Nucleus accumbens (tissue), 56 donors: ENCODE measurements at regions not wholly inside any gene's neighbourhood (a gene's known extent, or its start where the extent isn't known, plus 50 kb on each side); places are given as distances from the start of the nearest gene placed in this dataset.
"Not testable (repeated sequence)": the region's sequence is repeated elsewhere in the genome, so short reads cannot be mapped to it uniquely, and the experiment has no call there.

Source experiments
- DNase-seq, 56 donors: peaks; one replicate each; lab custom pipeline; 2025; lab: John Stamatoyannopoulos, UW

- no peak for DNase-seq
These were observed 53.1 kb downstream of the GGTLC2 start for GRCh38 chr22:22697377-22698117.

DNA sequence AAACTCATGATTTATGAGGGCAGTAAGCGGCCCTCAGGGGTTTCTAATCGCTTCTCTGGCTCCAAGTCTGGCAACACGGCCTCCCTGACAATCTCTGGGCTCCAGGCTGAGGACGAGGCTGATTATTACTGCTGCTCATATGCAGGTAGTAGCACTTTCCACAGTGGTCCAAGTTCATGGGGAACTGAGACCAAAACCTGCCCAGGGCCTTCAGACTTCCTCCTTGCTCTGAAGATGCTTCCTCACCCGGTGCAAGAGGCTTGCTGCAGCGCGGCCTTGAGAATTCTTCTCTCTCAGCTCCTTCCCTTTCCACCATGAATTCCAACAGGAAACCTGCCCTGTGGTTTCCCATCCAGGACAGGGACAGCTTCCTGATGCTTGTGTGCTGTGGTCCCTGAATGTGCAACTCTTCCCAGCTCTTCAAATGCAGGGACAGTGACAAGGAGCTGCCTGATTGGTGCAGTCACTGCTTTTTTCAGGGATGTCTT is 53.9 kb downstream of the GGTLC2 start:
- DNase-seq, result no peak

- DNase-seq, result no peak
These were observed 56.2 kb downstream of the GGTLC2 start for GRCh38 chr22:22700631-22701030.

DNA sequence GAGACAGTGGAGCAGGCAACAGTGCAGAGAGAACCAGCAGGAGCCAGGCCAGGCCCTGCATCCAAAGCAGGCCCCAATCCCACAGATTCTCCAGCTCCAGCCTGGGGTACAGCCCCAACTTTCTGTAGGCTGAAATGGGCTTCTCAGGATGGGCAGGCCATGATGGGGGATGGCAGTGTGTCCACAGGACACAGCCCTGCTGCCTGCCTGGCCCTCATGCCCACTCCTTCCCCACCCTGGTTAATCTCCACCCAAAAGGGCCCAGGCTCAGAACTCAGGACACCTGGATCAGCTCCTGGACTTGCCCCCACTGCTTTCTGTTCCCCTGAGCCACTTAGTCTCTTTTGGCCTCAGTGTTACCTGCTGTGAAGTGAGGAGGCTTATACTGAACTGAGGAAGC is 57.1 kb downstream of the GGTLC2 start:
- not testable (repeated sequence) for DNase-seq

DNA sequence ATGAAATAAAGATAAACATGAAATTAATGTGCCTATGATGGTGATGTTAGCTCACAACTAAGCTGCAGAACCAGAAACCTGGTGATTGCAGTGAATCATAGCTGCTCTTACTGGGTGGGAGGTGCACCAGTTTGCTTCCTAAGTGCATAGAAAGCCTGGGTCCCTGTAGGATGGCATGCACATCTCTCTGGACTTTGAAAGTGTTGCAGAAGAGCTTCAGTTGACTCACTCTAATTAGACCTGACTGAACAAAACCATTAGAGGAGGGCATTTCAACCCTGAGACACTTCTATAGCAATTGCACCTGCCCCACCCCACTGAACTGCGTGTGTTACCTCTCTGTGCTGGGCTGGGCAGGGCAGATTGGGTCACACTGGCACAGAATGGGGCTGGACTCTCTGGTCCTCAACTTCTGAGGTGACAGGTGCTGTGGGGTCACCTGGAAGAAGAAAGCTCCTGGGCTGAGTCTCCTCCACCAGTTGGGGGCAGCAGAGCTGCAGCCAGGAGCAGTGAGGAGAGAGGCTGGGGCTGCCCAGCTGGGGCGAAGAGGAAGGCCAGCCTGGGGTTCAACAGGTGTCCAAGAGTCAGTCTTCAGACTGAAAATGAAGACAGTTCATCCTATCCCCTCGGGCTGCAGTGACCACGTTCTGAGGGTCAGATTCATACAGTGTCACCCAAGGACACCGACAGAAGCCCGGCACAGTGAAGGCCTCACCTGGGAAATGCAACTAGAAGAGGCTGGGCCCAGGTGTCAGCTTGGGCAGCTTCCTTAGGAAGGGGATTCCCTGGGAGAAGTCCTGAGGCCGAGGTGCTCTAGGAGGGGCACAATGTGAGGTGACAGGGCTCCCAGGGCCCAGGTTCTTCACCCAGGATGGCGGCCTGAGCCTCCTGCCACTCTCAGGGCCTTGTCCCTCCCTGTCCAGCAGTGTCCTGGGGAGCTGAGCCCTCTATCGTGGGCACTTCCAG is 58.1 kb downstream of the GGTLC2 start:
- DNase-seq, result peak in 1 of 56 donors; percentile 10

DNA sequence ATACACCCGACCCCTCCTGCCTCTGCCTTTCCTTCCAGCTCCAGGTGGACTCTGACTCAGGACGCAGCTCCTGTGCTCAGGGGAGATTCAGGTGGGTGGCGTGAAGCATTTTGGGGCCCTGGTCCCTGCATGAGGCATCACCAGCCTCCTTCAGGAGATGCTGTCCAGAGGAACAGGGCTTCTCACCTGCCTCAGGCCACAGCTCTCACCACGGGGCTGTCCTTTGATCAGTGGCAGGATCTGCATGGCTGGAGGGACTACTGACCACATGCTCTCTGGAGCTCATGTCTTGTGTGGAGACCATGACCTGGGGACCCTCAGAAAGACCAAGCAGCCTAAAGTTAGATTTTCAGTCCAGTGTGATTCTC is 58.8 kb downstream of the GGTLC2 start:
- no peak for DNase-seq

GRCh38 chr22:22703715-22704114 is 59.3 kb downstream of the GGTLC2 start:
- no peak for DNase-seq

DNA sequence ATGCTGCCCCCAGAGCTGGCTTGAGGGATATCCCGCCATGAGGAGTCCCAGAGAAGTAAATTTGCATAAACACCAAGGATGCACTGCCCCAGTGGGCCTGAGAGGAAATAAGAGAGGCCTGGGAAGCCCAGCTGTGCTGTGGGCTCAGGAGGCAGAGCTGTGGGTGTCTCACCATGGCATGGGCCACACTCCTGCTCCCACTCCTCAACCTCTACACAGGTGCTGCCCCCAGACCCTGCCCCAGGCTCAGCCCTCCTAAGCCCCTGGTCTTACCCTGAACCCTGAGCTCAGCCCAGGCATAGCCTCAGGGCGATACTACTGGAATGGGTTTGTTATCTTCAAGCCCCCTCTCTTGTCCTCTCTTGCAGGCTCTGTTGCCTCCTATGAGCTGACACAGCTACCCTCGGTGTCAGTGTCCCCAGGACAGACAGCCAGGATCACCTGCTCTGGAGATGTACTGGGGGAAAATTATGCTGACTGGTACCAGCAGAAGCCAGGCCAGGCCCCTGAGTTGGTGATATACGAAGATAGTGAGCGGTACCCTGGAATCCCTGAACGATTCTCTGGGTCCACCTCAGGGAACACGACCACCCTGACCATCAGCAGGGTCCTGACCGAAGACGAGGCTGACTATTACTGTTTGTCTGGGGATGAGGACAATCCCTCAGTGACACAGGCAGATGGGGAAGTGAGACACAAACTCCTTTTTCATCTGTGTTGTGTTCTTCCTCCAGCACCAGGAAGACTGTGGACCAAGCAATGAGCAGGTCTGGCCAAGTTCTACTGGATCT is 59.9 kb downstream of the GGTLC2 start:
- no peak for DNase-seq

DNA sequence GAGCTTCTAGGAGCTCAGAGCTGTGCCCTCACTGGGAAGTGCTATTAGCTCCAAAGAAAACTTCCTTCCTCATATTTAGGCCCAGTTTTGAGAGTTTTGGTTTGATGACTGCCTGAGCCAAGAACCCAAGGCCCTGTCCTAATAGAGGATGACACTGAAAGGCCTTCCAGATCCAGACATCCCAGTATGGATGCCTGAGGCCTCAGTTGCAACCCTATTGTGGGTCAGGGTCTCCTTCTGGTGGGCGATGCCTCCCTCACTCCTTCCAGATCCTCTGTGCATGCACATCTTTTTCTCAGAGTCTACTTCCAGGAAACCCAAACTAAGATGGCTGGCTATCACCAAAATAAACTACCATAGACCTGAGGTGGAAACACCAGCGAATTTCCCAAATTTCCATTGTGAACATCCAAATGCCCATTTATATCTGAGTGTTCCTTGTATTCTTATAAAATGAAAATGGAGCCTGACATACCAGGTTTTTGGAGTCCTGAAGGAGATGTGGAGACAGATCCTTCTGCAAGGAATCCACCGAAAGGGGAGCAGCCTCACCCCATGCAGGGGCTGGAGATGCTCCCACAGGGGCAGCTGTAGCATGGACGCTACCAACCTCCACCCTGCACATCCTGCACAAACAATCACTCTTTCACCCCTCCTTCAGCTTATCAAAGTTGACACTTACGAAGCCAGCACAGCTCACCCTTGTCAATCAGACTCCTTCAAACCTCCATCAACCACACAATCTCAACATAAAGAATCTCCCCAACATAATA is 61.1 kb downstream of the GGTLC2 start:
- no peak for DNase-seq

- no peak for DNase-seq
These were observed 62.0 kb downstream of the GGTLC2 start for GRCh38 chr22:22706253-22706915.

DNA sequence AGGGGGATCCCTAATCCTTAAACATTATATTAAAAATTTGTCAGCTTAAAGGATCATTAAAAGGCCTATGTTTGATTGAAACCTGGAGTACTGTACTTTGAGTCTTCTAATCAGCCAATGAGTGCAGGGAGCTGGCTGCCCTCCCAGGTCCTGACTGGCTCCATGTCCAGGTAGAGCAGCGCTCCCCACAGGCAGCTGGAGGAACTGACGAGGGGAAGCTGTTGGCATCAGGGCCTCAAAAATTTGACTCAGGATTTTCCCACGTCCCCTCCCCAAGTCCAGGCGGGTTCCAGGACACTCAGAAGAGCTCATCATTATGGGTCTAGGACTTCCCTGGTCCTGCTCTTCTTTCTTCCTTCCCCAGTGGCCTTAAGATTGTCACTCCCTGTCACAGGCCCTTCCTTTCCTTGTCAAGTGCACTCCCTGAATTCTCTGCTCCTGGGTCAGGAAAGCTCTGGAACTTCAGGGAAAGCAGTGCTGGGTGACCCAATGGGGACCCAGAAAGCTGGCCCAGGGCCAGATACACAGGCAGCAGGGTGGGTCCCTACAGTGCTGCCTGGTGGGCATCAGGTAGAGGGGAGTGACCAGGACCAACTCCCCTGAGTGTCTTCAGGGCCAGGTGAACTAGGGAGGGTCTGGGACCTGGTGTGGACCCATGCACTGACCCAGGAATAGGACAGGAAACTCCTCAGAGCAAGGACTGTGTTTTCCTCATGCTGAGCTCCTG is 65.5 kb downstream of the GGTLC2 start:
- DNase-seq, result no peak

GRCh38 chr22:22710719-22711531 is 66.5 kb downstream of the GGTLC2 start:
- peak in 28 of 56 donors; percentile 2 to 65 (median 19) for DNase-seq

- no peak for DNase-seq
These were observed 67.1 kb downstream of the GGTLC2 start for GRCh38 chr22:22711532-22711913.

GRCh38 chr22:22712092-22712658 is 67.8 kb downstream of the GGTLC2 start:
- DNase-seq, result no peak

DNA sequence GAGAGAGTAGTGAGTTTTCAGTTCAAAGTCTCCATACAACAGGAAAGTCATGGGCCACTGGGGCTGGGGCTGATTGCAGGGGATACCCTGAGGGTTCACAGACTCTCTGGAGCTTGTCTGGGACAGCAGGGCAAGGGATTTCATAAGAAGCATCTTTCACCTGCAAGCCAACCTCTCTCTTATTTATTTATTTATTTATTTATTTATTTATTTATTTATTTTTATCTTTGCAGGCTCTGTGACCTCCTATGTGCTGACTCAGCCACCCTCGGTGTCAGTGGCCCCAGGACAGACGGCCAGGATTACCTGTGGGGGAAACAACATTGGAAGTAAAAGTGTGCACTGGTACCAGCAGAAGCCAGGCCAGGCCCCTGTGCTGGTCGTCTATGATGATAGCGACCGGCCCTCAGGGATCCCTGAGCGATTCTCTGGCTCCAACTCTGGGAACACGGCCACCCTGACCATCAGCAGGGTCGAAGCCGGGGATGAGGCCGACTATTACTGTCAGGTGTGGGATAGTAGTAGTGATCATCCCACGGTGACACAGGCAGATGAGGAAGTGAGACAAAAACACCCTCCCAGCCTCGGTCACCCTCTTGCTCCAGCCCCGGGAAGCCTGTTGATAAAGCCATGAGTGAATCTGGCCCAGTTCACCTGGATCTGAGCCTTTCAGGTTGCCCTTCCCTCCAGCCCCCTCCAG is 68.4 kb downstream of the GGTLC2 start:
- DNase-seq, result no peak

DNA sequence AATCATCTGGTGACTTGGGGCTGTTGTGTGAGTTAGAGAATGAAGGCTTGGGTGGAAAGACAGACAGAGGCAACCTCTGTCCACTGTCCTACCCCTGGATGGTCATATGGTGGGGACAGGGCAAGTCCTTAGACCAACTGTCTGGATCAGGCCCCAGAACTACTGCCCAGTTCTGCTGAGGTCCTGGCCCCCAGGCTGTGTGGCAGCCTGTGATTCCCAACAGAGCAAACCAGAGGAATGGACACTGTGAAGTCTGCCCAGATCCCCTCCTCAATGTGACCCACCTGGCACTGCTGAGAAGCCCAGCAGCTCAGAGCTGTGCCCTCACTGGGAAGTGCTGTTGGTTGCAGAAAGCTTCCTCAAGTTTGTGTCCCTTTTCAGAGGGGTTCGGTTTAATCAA is 69.0 kb downstream of the GGTLC2 start:
- no peak for DNase-seq
